ENCODE measurements at regions not wholly inside any gene's neighbourhood (a gene's known extent, or its start where the extent isn't known, plus 50 kb on each side); places are given as distances from the start of the nearest gene placed in this dataset.

DNA sequence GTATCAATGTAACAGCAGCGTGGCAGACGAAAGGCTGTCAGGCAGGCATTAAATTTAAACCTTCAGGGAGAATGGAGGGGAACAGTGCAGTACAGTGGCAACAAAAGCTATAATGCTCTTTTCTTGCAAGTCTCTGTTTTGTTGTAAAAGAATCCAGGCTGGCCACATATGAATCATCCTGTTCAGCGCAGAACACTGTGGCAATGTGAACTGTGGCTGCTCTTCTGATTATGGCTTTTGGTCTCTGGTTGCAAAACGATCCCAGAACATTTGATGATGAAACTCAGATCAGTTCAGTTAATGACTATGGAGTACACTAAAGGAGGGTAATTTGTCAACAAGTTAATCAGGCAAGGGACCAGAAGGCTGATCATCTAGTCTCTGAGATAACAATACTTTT is 219.7 kb upstream of the SGO1 start:
- TF ChIP-seq CTCF (conservative IDR thresholded peaks at IDR 0.05; ENCODE audit: low read depth, low read length) (no peak), EZH2 (IDR thresholded peaks at IDR 0.05; ENCODE audit: borderline replicate concordance, low read depth, low read length, poor library complexity, severe bottlenecking) (no peak)

All from A673 (cell line).